ENCODE measurements at regions not wholly inside any gene's neighbourhood (a gene's known extent, or its start where the extent isn't known, plus 50 kb on each side); places are given as distances from the start of the nearest gene placed in this dataset.
A peak's percentile ranks its signal among the peaks of the same experiment; 100 is the strongest.

DNA sequence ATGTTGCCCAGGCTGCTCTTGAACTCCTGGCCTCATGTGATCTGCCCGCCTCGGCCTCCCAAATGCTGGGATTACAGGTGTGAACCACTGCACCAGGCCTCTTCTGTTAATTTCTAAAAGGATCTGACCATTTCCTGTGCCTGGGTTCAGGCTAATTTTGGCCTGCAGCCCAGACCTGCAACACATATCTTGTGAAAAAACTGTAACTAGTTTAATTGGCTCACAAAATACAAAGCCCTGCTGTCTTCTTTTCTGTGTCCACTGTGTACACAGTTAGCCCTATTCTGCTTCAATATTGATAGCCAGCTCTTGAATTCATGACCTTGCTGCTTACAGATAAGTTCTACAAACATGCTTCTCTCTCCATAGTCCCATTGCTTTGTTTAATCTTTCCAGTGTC lies 753.5 kb downstream of the PDHA2 start:
- WGBS, 2 experiments (ENCODE audit: insufficient coverage in 1 of 2, insufficient read length in 1 of 2): 88 to 95% methylated on average over 2 of the region's 2 CpGs
- no peaks in the 10 kb centered on the region for H3K27me3 Mint-ChIP-seq (ENCODE audit: insufficient read depth)
- DNase-seq: no peak
- H3K9me3 ChIP-seq (ENCODE audit: control insufficient read depth, low read length): no peaks in the 10 kb centered on the region
- no peak overlapping the region for H3K4me3 ChIP-seq (ENCODE audit: low read length)
- H3K36me3 ChIP-seq (ENCODE audit: control insufficient read depth, insufficient read depth, low read length): no peaks in the 10 kb centered on the region
- TF ChIP-seq, protein P1, sequence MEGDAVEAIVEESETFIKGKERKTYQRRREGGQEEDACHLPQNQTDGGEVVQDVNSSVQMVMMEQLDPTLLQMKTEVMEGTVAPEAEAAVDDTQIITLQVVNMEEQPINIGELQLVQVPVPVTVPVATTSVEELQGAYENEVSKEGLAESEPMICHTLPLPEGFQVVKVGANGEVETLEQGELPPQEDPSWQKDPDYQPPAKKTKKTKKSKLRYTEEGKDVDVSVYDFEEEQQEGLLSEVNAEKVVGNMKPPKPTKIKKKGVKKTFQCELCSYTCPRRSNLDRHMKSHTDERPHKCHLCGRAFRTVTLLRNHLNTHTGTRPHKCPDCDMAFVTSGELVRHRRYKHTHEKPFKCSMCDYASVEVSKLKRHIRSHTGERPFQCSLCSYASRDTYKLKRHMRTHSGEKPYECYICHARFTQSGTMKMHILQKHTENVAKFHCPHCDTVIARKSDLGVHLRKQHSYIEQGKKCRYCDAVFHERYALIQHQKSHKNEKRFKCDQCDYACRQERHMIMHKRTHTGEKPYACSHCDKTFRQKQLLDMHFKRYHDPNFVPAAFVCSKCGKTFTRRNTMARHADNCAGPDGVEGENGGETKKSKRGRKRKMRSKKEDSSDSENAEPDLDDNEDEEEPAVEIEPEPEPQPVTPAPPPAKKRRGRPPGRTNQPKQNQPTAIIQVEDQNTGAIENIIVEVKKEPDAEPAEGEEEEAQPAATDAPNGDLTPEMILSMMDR (conservative IDR thresholded peaks at IDR 0.05): no peak
- no peaks in the 10 kb centered on the region for H3K27me3 ChIP-seq (ENCODE audit: control insufficient read depth, insufficient read depth, low read length, poor library complexity, severe bottlenecking)
- H3K9ac ChIP-seq (ENCODE audit: extremely low read depth, low read length, poor library complexity, severe bottlenecking): no peak overlapping the region
- H3K9me3 Mint-ChIP-seq: no peaks in the 10 kb centered on the region
- H3K4me1 Mint-ChIP-seq: peaks cover 8% of the 10 kb centered on the region
- H3K27ac Mint-ChIP-seq: no peak overlapping the region
- no peaks in the 10 kb centered on the region for H3K4me1 ChIP-seq (ENCODE audit: control insufficient read depth, insufficient read depth, low read length)
- H3K4me3 Mint-ChIP-seq: no peak overlapping the region
- no peak overlapping the region for H3K27ac ChIP-seq (ENCODE audit: low read depth, low read length)
- H3K36me3 Mint-ChIP-seq (ENCODE audit: low read depth): no peaks in the 10 kb centered on the region

DNA sequence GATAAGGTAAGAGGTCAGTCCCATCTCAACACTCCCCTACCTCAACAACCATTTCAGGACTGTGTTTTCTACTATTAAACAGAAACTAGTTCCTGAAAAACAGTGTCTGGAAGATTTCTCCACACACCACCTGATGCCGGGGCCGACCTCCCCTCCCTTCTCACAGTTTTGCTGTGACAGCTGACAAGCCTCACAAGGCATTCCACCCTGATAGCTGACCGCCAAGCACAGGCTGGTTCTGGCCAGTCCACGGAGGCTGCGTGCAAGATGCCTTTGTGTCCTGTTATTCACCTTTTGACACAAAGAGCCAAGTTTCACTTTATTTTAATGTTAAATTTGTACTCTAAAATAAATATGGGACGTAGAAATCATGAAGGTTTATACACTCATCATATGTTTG lies 758.6 kb downstream of the PDHA2 start:
- Histone ChIP-seq H3K27ac (ENCODE audit: low read depth, low read length) (no peak overlapping the region), H3K4me3 (ENCODE audit: low read length) (no peak overlapping the region), H3K36me3 (ENCODE audit: control insufficient read depth, insufficient read depth, low read length) (no peaks in the 10 kb centered on the region), H3K9ac (ENCODE audit: extremely low read depth, low read length, poor library complexity, severe bottlenecking) (no peak overlapping the region), H3K4me1 (ENCODE audit: control insufficient read depth, insufficient read depth, low read length) (no peaks in the 10 kb centered on the region), H3K9me3 (ENCODE audit: control insufficient read depth, low read length) (no peaks in the 10 kb centered on the region), H3K27me3 (ENCODE audit: control insufficient read depth, insufficient read depth, low read length, poor library complexity, severe bottlenecking) (no peaks in the 10 kb centered on the region)
- Mint-ChIP-seq H3K4me3 (no peak overlapping the region), H3K9me3 (no peaks in the 10 kb centered on the region), H3K36me3 (ENCODE audit: low read depth) (no peaks in the 10 kb centered on the region), H3K27me3 (ENCODE audit: insufficient read depth) (no peaks in the 10 kb centered on the region), H3K27ac (no peak overlapping the region), H3K4me1 (peaks cover 23% of the 10 kb centered on the region)
- TF ChIP-seq, protein P1 (conservative IDR thresholded peaks at IDR 0.05): no peak
- peak; percentile 52 for DNase-seq
- 92% methylated on average over 5 of the region's 6 CpGs; no CpG with 5 or more reads in 1 of the 2 experiments for WGBS, 2 experiments (ENCODE audit: insufficient coverage in 1 of 2, insufficient read length in 1 of 2)

DNA sequence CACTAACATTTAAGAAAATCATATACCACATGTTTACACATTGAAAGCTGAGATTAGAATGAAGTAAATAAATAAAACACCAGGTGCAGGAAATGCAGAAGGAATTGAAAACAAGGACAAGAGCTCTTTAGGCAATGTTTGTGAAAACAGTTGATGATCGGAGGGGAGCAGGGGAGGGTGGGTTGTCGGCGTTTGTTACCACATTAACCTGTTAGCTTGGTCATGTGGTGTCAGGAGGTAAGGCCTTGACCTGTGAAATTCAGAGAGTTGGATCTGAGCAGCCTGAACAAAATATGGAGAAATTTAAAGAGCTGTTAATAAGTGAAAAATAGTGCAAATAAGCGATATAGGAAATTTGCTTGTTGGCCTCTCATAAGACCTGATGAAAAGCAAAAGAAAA lies 759.9 kb downstream of the PDHA2 start:
- Histone ChIP-seq H3K4me3 (ENCODE audit: low read length) (no peak overlapping the region), H3K27me3 (ENCODE audit: control insufficient read depth, insufficient read depth, low read length, poor library complexity, severe bottlenecking) (no peaks in the 10 kb centered on the region), H3K27ac (ENCODE audit: low read depth, low read length) (no peak overlapping the region), H3K36me3 (ENCODE audit: control insufficient read depth, insufficient read depth, low read length) (no peaks in the 10 kb centered on the region), H3K9me3 (ENCODE audit: control insufficient read depth, low read length) (no peaks in the 10 kb centered on the region), H3K9ac (ENCODE audit: extremely low read depth, low read length, poor library complexity, severe bottlenecking) (no peak overlapping the region), H3K4me1 (ENCODE audit: control insufficient read depth, insufficient read depth, low read length) (no peaks in the 10 kb centered on the region)
- Mint-ChIP-seq H3K4me3 (no peak overlapping the region), H3K27me3 (ENCODE audit: insufficient read depth) (no peaks in the 10 kb centered on the region), H3K36me3 (ENCODE audit: low read depth) (no peaks in the 10 kb centered on the region), H3K27ac (peak overlapping the region; percentile 1), H3K4me1 (peaks cover 19% of the 10 kb centered on the region), H3K9me3 (no peaks in the 10 kb centered on the region)
- no peak for DNase-seq
- WGBS, 2 experiments (ENCODE audit: insufficient coverage in 1 of 2, insufficient read length in 1 of 2): 76 to 83% methylated on average over 1 to 4 of the region's 4 CpGs
- TF ChIP-seq, protein P1 (conservative IDR thresholded peaks at IDR 0.05): no peak
